ENCODE measurements at regions not wholly inside any gene's neighbourhood (a gene's known extent, or its start where the extent isn't known, plus 50 kb on each side); places are given as distances from the start of the nearest gene placed in this dataset.

DNA sequence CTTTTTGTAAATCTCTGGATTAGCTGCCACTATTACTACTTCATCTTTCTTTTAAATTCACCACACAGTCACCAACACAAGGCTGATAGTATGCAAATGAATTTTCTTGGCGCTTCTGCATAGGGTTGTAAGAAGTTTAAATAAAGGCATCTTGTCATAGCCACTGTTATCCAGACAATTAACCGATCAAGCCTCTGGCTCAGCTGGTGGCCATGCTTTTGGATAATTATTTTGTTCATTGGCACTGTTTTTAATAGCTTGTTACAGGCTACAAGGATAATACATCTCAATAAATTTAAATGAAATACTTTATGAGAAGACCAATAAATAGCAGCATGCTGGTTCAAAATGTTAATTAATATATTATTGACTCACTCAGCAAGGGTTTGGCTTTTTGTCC is 1261.0 kb downstream of the FAM181B start:
- no peak overlapping the region for H3K4me2 ChIP-seq (ENCODE audit: insufficient read depth in 1 of 2, low read depth in 2 of 2, low read length in 2 of 2)
- H3K23ac ChIP-seq (ENCODE audit: insufficient read length), result no peak overlapping the region
- FAIRE-seq (no peak), DNase-seq (ENCODE audit: low read depth in 1 of 2, low spot score in 2 of 2) (no peak)
- H4K8ac ChIP-seq (ENCODE audit: extremely low read depth, insufficient read depth, low read length), result no peak overlapping the region
- H2AK5ac ChIP-seq (ENCODE audit: low read depth, low read length), result no peak overlapping the region
- POLR2A ChIA-PET (ENCODE audit: partially characterized antibody), result no interaction called here
- H3K9ac ChIP-seq (replicated peaks in 1 of 4; ENCODE audit: extremely low read depth in 1 of 4, low read depth in 3 of 4, low read length in 3 of 4), result no peak overlapping the region
- no peak overlapping the region for H4K91ac ChIP-seq (replicated peaks; ENCODE audit: insufficient read length, low read length)
- H3K36me3 ChIP-seq (ENCODE audit: control insufficient read depth in 2 of 4, insufficient read depth in 4 of 4, low read length in 3 of 4), result no peaks in the 10 kb centered on the region
- no peak overlapping the region for H3K18ac ChIP-seq (ENCODE audit: extremely low read depth, low read length)
- H3K27me3 ChIP-seq (replicated peaks in 1 of 4; ENCODE audit: control insufficient read depth in 3 of 4, extremely low read depth in 1 of 4, insufficient read depth in 3 of 4, low read length in 3 of 4), result no peaks in the 10 kb centered on the region
- no peak overlapping the region for H3K27ac ChIP-seq (ENCODE audit: low read depth, low read length)
- H2BK15ac ChIP-seq (ENCODE audit: low read length), result no peak overlapping the region
- no peak overlapping the region for H3K56ac ChIP-seq (replicated peaks; ENCODE audit: insufficient read length, low read depth, low read length)
- no peaks in the 10 kb centered on the region for H3K4me1 ChIP-seq (replicated peaks in 1 of 4; ENCODE audit: control insufficient read depth in 3 of 4, insufficient read depth in 4 of 4, low read length in 3 of 4)
- WGBS, 2 experiments (ENCODE audit: extremely low coverage in 1 of 2, insufficient coverage in 1 of 2, insufficient read length in 1 of 2, insufficient replicate concordance in 2 of 2, low coverage in 1 of 2, low lambda C conversion rate in 2 of 2, missing lambda C conversion rate in 1 of 2), result 49% methylated on average over 2 of the region's 2 CpGs; no CpG with 5 or more reads in 1 of the 2 experiments
- H4K20me1 ChIP-seq (replicated peaks in 1 of 2; ENCODE audit: control insufficient read depth in 1 of 2, insufficient read depth in 2 of 2, low read length in 2 of 2), result no peaks in the 10 kb centered on the region
- H3K14ac ChIP-seq (ENCODE audit: insufficient read length), result no peak overlapping the region
- H3K9me3 ChIP-seq (ENCODE audit: insufficient read depth in 2 of 2, low read depth in 1 of 2, low read length in 1 of 2), result no peaks in the 10 kb centered on the region
- no peaks in the 10 kb centered on the region for H3K23me2 ChIP-seq (ENCODE audit: low read depth, low read length)
- no peak overlapping the region for H3K4ac ChIP-seq (replicated peaks; ENCODE audit: insufficient read length, low read depth, low read length)
- no peaks in the 10 kb centered on the region for H3K79me1 ChIP-seq (ENCODE audit: low read depth, low read length)
- H3K79me2 ChIP-seq (ENCODE audit: control insufficient read depth in 1 of 2, insufficient read depth in 2 of 2, low read length in 2 of 2), result no peaks in the 10 kb centered on the region
- H2BK5ac ChIP-seq (ENCODE audit: low read depth, low read length), result no peak overlapping the region
- H2BK120ac ChIP-seq (replicated peaks; ENCODE audit: low read depth, low read length), result no peak overlapping the region
- no peak overlapping the region for H3K4me3 ChIP-seq (ENCODE audit: extremely low read depth in 1 of 4, insufficient read depth in 2 of 4, low read depth in 3 of 4, low read length in 4 of 4)
- H2BK20ac ChIP-seq (ENCODE audit: low read length), result no peak overlapping the region
- CTCF ChIA-PET (ENCODE audit: partially characterized antibody), result interaction anchor here (0.6 to 0.7 kb wide), 2 partner anchors 24 to 40 kb away, joined by 4 read pairs; no protein-coding TSS in a partner anchor
- H2BK12ac ChIP-seq (ENCODE audit: low read depth, low read length), result no peak overlapping the region
- no peak overlapping the region for H4K5ac ChIP-seq (ENCODE audit: insufficient read length, low read depth, low read length)
- no peak overlapping the region for H2AFZ ChIP-seq (ENCODE audit: low read length)
- TF ChIP-seq, protein P1, sequence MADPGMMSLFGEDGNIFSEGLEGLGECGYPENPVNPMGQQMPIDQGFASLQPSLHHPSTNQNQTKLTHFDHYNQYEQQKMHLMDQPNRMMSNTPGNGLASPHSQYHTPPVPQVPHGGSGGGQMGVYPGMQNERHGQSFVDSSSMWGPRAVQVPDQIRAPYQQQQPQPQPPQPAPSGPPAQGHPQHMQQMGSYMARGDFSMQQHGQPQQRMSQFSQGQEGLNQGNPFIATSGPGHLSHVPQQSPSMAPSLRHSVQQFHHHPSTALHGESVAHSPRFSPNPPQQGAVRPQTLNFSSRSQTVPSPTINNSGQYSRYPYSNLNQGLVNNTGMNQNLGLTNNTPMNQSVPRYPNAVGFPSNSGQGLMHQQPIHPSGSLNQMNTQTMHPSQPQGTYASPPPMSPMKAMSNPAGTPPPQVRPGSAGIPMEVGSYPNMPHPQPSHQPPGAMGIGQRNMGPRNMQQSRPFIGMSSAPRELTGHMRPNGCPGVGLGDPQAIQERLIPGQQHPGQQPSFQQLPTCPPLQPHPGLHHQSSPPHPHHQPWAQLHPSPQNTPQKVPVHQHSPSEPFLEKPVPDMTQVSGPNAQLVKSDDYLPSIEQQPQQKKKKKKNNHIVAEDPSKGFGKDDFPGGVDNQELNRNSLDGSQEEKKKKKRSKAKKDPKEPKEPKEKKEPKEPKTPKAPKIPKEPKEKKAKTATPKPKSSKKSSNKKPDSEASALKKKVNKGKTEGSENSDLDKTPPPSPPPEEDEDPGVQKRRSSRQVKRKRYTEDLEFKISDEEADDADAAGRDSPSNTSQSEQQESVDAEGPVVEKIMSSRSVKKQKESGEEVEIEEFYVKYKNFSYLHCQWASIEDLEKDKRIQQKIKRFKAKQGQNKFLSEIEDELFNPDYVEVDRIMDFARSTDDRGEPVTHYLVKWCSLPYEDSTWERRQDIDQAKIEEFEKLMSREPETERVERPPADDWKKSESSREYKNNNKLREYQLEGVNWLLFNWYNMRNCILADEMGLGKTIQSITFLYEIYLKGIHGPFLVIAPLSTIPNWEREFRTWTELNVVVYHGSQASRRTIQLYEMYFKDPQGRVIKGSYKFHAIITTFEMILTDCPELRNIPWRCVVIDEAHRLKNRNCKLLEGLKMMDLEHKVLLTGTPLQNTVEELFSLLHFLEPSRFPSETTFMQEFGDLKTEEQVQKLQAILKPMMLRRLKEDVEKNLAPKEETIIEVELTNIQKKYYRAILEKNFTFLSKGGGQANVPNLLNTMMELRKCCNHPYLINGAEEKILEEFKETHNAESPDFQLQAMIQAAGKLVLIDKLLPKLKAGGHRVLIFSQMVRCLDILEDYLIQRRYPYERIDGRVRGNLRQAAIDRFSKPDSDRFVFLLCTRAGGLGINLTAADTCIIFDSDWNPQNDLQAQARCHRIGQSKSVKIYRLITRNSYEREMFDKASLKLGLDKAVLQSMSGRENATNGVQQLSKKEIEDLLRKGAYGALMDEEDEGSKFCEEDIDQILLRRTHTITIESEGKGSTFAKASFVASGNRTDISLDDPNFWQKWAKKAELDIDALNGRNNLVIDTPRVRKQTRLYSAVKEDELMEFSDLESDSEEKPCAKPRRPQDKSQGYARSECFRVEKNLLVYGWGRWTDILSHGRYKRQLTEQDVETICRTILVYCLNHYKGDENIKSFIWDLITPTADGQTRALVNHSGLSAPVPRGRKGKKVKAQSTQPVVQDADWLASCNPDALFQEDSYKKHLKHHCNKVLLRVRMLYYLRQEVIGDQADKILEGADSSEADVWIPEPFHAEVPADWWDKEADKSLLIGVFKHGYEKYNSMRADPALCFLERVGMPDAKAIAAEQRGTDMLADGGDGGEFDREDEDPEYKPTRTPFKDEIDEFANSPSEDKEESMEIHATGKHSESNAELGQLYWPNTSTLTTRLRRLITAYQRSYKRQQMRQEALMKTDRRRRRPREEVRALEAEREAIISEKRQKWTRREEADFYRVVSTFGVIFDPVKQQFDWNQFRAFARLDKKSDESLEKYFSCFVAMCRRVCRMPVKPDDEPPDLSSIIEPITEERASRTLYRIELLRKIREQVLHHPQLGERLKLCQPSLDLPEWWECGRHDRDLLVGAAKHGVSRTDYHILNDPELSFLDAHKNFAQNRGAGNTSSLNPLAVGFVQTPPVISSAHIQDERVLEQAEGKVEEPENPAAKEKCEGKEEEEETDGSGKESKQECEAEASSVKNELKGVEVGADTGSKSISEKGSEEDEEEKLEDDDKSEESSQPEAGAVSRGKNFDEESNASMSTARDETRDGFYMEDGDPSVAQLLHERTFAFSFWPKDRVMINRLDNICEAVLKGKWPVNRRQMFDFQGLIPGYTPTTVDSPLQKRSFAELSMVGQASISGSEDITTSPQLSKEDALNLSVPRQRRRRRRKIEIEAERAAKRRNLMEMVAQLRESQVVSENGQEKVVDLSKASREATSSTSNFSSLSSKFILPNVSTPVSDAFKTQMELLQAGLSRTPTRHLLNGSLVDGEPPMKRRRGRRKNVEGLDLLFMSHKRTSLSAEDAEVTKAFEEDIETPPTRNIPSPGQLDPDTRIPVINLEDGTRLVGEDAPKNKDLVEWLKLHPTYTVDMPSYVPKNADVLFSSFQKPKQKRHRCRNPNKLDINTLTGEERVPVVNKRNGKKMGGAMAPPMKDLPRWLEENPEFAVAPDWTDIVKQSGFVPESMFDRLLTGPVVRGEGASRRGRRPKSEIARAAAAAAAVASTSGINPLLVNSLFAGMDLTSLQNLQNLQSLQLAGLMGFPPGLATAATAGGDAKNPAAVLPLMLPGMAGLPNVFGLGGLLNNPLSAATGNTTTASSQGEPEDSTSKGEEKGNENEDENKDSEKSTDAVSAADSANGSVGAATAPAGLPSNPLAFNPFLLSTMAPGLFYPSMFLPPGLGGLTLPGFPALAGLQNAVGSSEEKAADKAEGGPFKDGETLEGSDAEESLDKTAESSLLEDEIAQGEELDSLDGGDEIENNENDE (IDR thresholded peaks at IDR 0.05; ENCODE audit: insufficient replicate concordance, low read length), result no peak

All from H1 (cell line).